Right forelimb (tissue), 1 donor: ENCODE measurements at regions not wholly inside any gene's neighbourhood (a gene's known extent, or its start where the extent isn't known, plus 50 kb on each side); places are given as distances from the start of the nearest gene placed in this dataset.

ENCODE experiments used
- DNase-seq: peaks from one replicate; pipeline ENCODE4 v3.0.0-alpha.2; 2018

DNA sequence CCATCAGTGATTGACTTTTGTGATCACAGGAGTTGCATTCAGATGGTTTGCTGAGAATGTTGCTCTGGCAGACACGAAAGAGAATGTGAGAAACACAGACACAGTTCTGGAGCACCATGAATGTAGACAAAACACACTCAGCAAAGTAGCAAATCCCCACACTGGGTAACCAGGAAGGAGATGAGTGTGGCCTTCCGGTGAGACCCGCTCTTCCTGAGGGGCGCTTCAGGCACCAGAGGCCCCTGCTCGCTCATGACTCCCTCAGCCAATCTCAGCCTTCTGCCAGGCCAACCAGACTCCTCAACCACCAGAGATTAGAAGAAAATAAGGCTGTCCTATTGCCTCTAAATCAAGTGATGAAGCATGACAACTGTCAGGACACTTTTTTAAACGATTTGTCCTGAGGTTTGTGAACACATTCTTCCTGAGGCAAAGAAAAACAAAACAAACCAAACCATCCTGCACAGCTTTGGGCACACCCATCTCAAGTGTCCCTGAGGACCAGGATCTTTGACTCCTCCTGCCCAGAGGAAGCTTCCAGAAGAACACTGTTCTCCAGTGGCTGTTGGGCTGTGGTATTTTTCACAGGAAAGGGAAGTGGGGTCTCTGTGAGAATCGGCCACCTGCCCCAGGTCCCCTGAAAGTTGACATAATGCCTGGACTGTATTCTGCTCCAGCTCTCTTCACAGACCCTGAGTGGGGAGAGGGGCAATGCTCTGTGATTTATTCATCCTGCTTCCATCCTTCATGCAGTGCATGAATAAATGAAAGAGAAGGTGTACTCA, 152.8 kb downstream of the BCL11A start:
- no peak for DNase-seq

DNA sequence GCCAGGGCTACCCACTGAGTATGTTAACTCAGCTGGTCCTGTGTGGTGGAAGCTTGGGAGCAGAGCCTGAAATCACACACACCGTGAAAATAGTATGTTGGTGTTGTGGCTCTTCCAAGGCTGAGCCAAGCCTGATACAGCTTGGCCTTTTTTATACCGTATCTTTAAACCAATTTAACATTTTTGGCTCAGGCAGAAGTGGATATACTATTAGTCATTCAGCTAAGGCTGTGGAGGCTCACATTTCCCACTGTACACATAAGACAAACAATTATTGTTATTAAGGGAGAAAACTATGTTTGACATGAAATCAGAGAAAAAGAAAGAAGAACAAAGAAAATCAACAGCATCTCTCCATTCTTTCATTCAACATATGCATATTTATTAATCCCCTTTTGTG, 159.0 kb downstream of the BCL11A start:
- DNase-seq: no peak

DNA sequence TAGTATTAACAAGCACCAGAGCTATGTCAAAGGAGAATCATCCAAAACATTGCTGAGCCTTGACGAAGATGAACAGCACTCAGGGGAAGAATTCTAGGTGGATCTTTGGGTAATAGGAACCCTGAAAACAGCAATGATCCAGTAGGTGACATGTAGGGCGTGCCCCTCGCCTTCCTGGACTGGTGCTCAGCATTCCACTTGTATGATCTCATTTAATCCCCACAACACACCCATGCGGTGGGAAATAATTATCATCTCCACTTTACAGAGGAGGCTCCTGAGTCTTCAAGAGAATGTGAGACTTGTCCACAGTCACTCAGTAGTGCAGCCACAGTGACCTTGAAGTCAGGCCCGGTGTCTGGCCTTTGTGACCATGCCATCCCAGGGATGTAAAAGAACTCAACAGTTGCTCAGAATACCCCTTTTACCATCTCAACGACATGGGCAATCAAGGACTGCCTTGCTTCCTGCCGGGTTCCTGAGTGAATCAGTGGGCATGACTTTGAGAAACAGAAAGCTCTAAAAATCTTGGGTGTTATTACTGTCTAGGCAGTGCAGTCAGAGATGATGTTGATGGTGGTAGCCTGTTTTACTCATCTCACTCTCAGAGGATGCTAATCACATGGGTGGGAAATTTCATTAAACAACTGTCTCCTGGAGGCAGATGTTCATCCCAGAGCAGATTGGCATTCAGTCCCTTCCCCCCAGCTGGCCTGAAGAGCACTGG, 161.6 kb downstream of the BCL11A start:
- no peak for DNase-seq

DNA sequence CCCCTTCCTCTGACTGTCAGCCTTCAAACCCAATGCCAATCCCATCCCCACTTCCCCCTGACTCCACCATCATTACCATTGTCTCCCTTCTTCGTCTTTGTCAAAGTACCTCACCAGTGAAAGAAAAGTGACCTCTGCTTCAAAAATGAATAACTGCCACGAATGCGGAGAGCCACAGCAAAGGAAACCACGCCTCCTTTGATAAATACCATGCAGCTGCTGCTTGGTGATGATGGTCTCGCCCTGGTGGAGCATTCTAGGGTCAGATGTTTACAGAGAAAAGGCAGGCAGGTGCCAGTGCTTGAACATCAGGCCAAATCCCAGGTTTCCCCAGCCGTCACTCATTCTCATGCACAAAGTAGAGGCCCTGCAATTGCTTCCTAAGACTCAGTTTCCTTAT, 162.2 kb downstream of the BCL11A start:
- DNase-seq: no peak

DNA sequence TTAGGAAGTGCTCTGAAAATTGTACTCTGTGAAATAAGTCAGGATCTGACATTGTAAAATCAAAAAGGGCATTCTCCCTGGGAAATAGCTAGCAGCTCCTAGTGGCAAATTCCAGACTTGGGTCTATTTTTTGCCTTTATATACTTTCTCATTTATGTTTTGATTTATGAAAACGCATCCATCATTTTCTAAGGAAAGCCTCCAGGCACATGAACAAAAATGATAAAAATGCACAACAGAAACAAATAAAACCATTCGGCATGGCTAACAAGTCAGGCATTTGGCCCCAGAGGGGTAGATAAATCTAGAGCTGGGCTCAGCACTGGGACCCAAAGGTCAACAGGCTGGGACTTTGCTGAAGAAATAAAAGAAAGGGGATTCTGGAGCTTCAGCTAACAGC, 167.0 kb downstream of the BCL11A start:
- no peak for DNase-seq

DNA sequence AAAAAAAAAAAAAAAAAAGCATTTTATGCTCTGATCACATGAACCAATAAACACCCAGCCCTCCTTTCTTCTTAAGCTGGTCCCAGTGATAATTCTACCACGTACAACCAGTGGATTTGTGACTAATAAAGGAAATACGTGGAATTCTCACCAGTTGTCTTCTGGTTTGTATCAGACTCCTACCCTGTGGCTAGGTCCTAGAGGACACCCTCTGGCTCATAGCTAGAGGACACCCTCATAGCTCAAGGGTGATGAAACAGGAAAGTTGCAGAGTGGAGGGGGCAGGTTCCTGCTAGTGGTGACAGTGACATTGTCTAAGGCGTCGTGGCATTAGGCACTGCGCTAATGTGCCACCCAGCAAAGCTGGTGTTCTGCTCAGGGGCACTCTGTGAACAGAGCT, 167.8 kb downstream of the BCL11A start:
- no peak for DNase-seq

DNA sequence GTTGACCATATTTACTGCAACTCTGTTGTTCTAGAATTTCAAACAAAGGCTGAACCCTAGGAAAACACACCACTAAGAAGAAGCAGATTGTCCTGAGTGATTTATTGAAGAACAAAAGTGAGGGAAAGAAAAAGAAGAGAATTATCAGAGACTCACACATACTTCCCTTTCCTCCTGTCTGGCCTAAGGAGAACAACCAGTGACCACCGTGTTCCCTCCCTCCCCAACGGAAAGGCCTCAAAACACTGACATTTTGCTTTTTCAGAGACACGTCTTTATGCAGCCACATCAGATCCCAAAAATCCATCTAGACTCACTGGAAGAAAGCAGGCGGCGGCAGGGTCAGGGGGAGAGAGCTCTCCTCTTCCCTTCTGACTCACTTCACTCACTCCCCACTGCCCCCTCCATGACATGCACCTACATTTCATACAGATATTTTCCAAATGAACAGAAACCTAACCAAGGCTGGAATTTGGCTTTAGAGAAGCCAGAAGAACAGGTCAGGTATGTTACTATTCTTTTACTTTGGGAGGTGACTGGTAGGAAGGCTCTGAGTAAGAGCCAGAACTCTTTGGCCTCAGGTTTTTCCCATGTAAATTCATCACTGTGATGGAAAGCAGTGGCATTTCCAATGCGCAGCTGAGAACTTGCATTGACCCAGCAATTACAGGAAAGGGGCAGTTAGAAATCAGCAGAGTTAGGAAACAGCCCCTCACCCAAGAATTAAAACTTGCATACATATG, 169.9 kb downstream of the BCL11A start:
- no peak for DNase-seq

DNA sequence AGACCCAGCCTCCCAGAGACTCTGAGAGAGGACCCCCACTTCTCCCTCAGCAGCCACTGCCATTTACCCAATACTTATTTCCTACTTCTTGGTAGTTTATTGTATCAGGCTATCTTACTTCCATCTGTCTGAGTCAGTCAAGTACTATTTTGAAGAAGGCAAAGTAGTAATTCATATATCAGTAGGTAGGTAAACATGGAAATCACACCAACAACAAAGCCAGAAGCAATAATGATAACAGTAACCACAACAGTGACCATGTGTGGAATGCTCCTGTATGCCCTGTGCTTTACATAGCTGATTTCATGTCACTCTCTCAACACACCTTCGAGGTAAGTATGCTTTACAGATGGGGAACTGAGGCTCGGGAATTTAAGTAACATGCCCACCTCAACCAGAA, 173.0 kb downstream of the BCL11A start:
- no peak for DNase-seq

DNA sequence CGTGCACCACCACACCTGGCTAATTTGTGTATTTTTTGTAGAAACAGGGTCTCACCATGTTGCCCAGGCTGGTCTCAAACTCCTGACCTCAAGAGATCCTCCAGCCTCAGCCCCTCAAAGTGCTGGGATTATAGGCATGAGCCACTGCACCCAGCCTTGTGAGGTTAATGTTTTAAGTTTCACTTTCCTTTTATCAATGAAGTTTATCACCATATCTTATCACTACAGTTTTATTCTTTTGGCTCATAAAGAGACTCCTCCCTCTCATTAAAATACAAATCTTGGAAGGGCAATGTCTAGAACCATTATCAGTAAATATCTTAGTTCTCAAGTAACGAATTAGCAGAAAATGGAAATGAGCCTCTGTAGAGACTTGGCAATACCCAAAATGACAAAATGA, 173.8 kb downstream of the BCL11A start:
- DNase-seq: no peak

DNA sequence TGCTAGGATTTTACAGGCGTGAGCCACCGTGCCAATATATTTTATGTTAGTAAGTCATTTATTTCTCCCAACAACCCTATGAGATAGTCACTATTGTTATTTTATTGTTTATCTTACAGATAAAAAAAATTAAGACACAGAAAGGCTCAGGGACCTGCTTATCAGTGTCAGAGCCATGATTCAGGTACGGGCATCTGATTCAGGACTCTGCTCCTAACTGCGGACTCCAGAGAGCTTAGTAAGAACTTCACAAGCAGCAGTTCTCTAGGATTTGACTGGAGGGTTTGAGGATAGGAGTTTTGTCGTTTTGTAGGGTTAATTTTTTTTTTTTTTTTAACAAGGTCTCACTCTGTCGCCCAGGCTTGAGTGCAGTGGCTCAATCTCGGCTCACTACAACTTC, 174.2 kb downstream of the BCL11A start:
- DNase-seq: no peak

DNA sequence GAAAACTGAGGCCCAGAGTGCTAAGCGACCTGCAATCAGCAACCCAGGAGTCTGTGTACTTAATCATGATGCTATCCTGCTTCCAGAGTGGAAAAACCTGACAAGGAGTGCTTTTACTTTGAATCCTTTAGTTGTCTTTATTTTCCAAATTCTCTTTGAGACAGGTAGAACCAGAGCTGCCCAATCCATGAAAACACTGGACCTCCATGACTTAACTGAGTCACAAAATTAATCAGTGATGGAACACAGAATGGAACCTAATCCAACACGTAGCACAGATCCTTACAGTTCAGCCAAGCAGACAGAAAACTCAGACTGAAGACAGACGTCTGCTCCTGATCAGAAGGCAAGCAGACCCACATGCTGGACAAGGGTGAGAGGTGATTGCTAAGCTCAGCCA, 175.6 kb downstream of the BCL11A start:
- DNase-seq: no peak

DNA sequence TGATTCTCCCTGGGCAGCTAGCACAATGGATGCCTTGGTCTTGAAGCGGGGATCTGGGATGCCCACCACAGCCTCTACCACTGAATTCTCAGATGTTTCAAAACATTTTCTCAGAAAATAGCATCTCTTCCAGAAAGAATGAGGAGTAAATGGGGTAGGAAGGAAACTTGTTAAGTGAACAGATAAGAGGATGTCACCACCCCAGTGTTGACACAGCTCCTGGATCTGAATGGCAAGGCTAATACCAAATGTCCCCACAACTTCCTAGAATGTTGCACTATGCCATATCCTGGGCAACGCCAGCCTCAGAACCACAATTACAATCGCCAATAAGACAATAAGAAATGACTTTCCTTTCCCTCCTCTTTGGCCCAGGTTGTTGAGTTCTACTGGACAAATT, 177.2 kb downstream of the BCL11A start:
- DNase-seq: no peak

DNA sequence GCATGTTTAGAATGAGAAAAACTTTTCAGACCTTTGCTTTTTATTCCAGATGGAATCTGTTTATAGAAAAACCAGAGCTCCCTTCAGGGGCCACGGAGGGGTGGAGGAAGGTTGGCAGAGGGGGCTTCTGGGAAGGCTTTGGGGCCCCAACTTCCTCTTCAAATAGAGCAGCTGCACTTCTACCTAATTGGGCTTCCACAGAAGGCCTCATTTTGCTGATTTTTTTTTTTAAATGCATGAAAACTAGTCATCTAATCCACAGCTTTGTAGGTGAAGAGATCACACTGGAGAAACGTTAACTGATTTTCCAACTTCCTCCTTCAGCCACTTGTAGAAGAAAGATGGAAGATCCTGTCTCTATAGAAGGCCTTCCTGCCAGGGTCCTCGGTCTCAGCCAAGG, 181.8 kb downstream of the BCL11A start:
- no peak for DNase-seq

DNA sequence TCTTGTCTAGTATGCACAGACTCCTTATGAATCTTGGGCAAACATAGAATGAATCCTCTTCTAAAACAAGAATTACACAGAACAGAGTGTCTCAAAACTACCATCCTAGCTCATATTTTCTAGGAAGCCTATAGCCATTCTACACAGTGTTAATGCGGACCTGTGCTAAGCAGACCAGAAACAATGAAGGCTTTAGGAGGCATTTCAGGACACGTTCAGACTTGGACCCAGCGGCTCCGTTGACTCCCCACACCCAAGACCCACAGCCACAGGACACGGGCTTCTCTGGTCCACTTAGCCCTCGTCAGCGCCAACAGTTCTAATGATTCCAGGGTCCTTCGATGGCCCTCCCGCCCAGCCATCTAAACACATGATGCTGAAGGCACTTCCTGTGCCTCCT, 182.2 kb downstream of the BCL11A start:
- DNase-seq: no peak

DNA sequence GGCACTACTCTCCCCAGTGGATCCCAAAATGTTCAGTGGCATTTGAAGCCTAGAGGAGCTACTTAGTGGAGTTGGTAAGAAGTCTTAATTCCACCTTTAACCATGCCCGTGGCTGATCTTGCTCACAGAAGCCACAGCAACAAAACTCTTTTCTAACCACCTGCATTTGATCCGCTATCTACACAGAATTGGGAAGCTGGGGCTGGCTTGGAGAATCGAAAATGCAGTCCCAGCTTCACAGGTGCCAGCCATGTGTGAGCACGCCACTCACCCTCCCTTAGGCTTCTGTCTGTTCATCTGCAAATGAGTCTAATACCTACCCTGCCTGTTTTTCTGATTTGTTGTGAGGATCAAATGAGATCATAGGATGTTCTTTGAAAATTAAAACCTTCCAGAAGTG, 182.6 kb downstream of the BCL11A start:
- DNase-seq: no peak

DNA sequence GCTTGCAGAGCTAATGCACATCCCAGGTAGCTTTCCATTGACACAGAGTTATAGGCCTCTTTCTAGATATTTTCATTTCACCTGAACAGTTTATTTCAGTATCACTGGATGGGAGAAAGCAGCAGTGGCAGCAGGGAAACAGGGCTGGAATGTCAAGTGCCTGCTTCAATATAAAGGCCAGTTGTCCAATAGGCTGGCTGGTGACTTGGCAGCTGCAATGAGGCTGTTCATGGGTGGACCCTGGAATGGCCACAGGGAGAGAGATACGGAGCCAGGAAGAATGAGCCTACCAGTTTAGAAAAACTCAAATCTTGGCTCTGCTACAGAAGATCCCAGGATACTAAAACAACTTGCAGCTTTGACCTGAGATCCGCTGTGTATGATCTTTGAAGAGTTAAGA, 185.0 kb downstream of the BCL11A start:
- no peak for DNase-seq

DNA sequence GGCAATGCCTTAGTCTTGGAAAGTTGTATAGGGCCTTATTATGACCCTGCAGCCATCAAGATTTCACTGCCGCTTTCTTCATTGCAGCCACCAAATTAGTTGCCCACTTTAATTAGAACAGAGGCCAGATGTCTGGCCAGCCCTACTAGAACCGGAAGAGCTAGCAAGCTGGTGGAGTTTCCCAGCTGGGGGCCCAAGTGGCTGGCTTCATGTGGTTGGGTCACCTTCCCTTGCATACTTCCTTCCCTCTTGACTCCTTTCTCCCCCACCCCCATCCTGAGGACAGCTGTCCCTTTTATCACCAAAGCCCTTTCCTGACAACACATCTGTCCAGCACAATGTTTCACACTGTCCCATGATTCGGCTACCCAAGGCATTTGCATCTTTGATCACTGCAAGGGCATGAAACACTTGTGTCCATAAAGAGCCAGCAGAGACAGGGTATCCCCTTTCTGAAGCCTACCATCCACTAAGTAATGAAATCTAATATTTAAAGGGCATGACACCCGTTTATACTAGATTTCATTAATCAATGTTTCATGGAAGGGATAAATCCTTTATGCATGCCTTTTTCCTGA, 187.2 kb downstream of the BCL11A start:
- DNase-seq: no peak

DNA sequence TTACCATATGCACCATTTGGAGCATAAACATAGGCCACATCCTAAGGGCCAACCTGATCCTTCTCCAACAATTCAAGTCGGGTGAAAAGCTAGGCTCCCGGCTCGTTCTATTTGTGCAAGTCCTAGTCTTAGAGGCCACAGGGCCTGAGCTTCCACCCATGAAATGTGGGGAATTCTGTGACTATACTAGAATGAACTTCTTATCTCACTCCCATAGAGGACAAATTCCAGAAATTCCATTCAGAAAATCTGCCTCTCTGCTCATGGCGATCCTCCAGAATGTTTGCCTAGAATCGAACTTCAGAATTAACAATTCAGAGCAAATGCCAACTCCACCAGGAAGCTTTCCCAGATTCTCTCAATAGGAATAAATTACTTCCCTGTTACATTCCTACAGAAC, 187.9 kb downstream of the BCL11A start:
- DNase-seq: no peak

DNA sequence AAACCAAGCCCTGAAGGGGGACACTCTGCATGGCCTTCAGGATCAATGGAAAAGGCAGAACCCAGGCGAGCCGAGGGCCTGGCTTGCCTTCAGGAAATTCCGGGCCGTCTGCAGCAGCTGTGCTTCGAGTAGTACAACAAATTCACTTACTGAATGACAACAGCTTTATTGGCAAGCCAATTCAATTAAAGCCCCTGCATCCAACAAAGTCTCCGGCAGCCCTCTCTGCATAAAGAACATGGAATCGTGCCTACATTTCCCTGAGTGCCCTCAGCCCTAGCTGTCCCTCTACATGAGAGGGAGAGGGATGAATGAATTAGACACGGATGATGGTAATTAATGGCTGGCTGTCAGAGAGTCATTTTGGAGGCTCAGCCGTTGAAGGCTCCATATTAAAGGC, 189.0 kb downstream of the BCL11A start:
- no peak for DNase-seq

DNA sequence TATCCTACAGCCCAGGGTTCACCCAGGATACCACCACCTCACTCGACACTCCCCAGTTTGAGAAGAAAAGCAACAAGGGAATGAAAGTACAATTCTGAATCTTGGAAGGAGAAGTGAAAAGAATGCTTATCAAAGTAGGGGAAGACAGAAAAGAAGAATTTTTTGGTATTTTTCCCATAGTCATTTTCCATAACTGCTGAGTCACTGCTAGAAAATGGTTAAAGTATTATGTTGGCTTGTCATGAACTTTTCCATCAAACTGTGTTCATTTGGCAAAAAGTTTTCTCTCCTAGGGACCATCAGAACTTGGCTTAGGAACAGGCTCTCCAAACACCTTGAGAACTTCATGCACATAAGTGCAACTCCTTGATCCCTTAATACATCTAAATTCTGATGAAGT, 192.0 kb downstream of the BCL11A start:
- no peak for DNase-seq

DNA sequence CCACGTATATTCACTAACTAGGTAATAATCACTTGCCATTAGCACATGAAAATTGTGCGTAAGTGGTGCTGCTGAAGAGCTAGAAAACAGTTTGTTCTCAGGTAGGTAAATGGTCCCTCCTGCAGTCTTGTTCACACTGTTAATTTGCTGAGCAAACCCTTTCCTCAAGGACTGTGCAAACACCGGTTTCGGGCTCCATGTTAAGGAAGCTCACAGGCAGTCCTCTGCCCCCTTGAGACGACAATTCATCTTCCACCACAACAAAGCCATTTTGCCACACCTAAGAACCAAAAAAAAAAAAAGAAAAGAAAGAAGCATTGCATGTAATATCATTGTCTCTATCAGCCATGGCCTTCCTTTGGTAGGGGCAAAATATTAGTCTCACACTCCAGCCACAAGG, 193.9 kb downstream of the BCL11A start:
- DNase-seq: no peak

DNA sequence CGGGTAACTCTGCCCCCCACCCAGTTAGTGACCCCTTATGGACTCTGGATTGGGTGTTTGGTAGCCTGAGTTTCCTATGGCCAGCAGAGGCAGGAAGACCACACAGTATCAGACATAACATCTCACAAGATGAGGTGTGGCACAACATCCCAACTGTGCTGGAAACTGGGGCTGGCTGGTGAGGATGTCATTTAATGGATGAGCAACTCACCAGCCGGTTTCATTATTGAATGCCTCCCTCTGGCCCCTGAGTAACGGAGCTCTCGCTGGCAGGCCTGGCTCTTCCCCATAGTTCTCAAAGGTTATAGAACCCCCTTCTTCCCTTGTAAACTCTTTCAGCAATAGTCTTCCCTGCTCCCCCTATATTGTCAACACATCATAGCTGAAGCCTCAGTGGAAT, 195.0 kb downstream of the BCL11A start:
- DNase-seq: no peak

DNA sequence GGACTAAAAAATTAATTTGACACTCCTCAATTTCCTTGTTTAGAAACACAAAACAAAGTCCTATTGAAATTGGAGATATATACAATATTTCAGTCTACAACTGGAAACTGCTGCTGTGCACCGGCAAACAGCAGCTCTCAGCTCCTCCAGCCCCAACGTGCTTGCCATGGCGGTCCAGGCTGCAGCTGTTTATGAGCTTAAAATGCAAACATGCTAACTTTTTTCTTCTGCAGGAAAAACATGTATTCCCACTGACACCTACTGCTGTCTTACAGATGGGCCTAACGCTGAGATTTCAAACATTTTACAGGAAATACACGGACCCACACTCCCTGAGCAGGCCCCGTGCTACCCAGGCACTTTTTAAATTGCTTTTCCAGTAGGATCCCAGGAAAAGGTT, 195.5 kb downstream of the BCL11A start:
- DNase-seq: no peak

DNA sequence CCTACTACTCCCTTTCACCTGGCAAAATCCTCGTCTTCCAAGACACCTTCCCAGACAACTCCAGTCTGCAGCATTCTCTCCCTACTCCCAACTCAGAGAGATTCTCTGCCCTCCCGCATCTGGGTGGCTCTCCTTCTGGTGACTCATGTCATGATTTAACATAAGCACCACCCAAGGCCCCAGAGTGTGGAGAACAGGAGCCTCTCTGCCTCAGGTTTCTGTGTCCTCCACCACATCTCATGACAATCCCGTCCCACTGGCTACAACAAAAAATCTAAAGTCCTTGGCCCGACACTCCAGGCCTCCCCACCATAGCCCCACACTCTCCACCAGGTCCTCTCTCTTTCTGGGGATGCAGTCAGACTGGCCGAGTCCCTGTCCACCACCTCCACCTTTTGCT, 197.1 kb downstream of the BCL11A start:
- DNase-seq: no peak
